Activated CD8-positive, alpha-beta memory T cell treated with anti-CD3 and anti-CD28 coated beads, Interleukin-2, amount 10 ng/mL, durations not matched to agents 7 days and 5 days (primary cell): ENCODE measurements at regions not wholly inside any gene's neighbourhood (a gene's known extent, or its start where the extent isn't known, plus 50 kb on each side); places are given as distances from the start of the nearest gene placed in this dataset.

Experiments
- ATAC-seq: fragments of 150-1000 bp; cut with Tn5 transposase; one replicate; pipeline ENCODE4 v1.10.0; 2021; ENCODE audit warnings: moderate library complexity
- CTCF ChIA-PET: fragments of 350-600 bp; sonication (Branson Sonifier 250); formaldehyde crosslinking; loops from one replicate; lab custom pipeline; 2021; ENCODE audit warnings: antibody characterized with exemption; lab: Charles Lee
- DNase-seq: peaks from one replicate; pipeline ENCODE4 v3.0.0-alpha.2; 2020
- H3K27ac Mint-ChIP-seq: one replicate; pipeline ENCODE4 v1.8.0; 2021; ENCODE audit warnings: mild to moderate bottlenecking, mixed read lengths
- H3K27me3 Mint-ChIP-seq: one replicate; pipeline ENCODE4 v1.8.0; 2021; ENCODE audit warnings: mixed read lengths
- H3K36me3 Mint-ChIP-seq: one replicate; pipeline ENCODE4 v1.8.0; 2021; ENCODE audit warnings: mild to moderate bottlenecking, mixed read lengths
- H3K4me1 Mint-ChIP-seq: one replicate; pipeline ENCODE4 v1.8.0; 2021; ENCODE audit warnings: mixed read lengths
- H3K4me3 Mint-ChIP-seq: one replicate; pipeline ENCODE4 v1.8.0; 2021; ENCODE audit warnings: mild to moderate bottlenecking, moderate library complexity, mixed read lengths
- H3K9me3 Mint-ChIP-seq: one replicate; pipeline ENCODE4 v1.8.0; 2022; ENCODE audit warnings: low read depth, mixed read lengths

- Mint-ChIP-seq H3K36me3 (no peaks in the 10 kb centered on the region), H3K27ac (no peak overlapping the region), H3K9me3 (no peaks in the 10 kb centered on the region), H3K27me3 (peaks cover 27% of the 10 kb centered on the region), H3K4me3 (no peak overlapping the region), H3K4me1 (no peaks in the 10 kb centered on the region)
- ATAC-seq (no peak), DNase-seq (no peak)
- CTCF ChIA-PET, result interaction anchor here (0.7 kb wide), 1 partner anchor 46 kb away, joined by 3 read pairs; no protein-coding TSS in a partner anchor
These were observed 92.5 kb upstream of the PTPN1 start for GRCh38 chr20:50417484-50418235.

- H3K4me3 Mint-ChIP-seq, result no peak overlapping the region
- CTCF ChIA-PET, result no interaction called here
- no peaks in the 10 kb centered on the region for H3K9me3 Mint-ChIP-seq
- no peaks in the 10 kb centered on the region for H3K4me1 Mint-ChIP-seq
- no peaks in the 10 kb centered on the region for H3K36me3 Mint-ChIP-seq
- no peak overlapping the region for H3K27ac Mint-ChIP-seq
- H3K27me3 Mint-ChIP-seq, result peaks cover 27% of the 10 kb centered on the region
- no peak for DNase-seq
- no peak for ATAC-seq
These were observed 91.1 kb upstream of the PTPN1 start for GRCh38 chr20:50418890-50419642.

GRCh38 chr20:50420380-50420779 lies 89.8 kb upstream of the PTPN1 start:
- Mint-ChIP-seq H3K9me3 (no peaks in the 10 kb centered on the region), H3K27me3 (peaks cover 29% of the 10 kb centered on the region), H3K27ac (no peak overlapping the region), H3K4me1 (no peaks in the 10 kb centered on the region), H3K36me3 (no peaks in the 10 kb centered on the region), H3K4me3 (no peak overlapping the region)
- CTCF ChIA-PET, result no interaction called here
- DNase-seq, result no peak
- ATAC-seq, result no peak

- no peak overlapping the region for H3K27ac Mint-ChIP-seq
- H3K9me3 Mint-ChIP-seq, result no peaks in the 10 kb centered on the region
- CTCF ChIA-PET, result interaction anchor here (0.7 kb wide), 1 partner anchor 112 kb away, joined by 3 read pairs; no protein-coding TSS in a partner anchor
- no peak for DNase-seq
- H3K4me3 Mint-ChIP-seq, result no peak overlapping the region
- ATAC-seq, result no peak
- H3K4me1 Mint-ChIP-seq, result no peaks in the 10 kb centered on the region
- H3K27me3 Mint-ChIP-seq, result peaks cover 33% of the 10 kb centered on the region
- no peaks in the 10 kb centered on the region for H3K36me3 Mint-ChIP-seq
These were observed 88.5 kb upstream of the PTPN1 start for GRCh38 chr20:50421356-50422340.

- no peaks in the 10 kb centered on the region for H3K4me1 Mint-ChIP-seq
- CTCF ChIA-PET, result no interaction called here
- H3K27me3 Mint-ChIP-seq, result peaks cover 39% of the 10 kb centered on the region
- no peak overlapping the region for H3K27ac Mint-ChIP-seq
- DNase-seq (no peak), ATAC-seq (no peak)
- H3K36me3 Mint-ChIP-seq, result no peaks in the 10 kb centered on the region
- H3K9me3 Mint-ChIP-seq, result no peaks in the 10 kb centered on the region
- no peak overlapping the region for H3K4me3 Mint-ChIP-seq
These were observed 86.4 kb upstream of the PTPN1 start for GRCh38 chr20:50423758-50424157.

GRCh38 chr20:50425076-50425475 lies 85.1 kb upstream of the PTPN1 start:
- Mint-ChIP-seq H3K9me3 (no peaks in the 10 kb centered on the region), H3K27me3 (peaks cover 30% of the 10 kb centered on the region), H3K36me3 (no peaks in the 10 kb centered on the region), H3K4me3 (no peak overlapping the region), H3K4me1 (no peaks in the 10 kb centered on the region), H3K27ac (no peak overlapping the region)
- ATAC-seq (no peak), DNase-seq (no peak)
- CTCF ChIA-PET, result no interaction called here

- Mint-ChIP-seq H3K27ac (no peak overlapping the region), H3K4me1 (no peaks in the 10 kb centered on the region), H3K4me3 (no peak overlapping the region), H3K36me3 (no peaks in the 10 kb centered on the region), H3K9me3 (no peaks in the 10 kb centered on the region), H3K27me3 (peaks cover 37% of the 10 kb centered on the region)
- ATAC-seq (no peak), DNase-seq (no peak)
- CTCF ChIA-PET, result interaction anchor here (0.9 kb wide), 1 partner anchor 15 kb away, joined by 3 read pairs; no protein-coding TSS in a partner anchor
These were observed 83.1 kb upstream of the PTPN1 start for GRCh38 chr20:50426866-50427718.

GRCh38 chr20:50427719-50428083 lies 82.5 kb upstream of the PTPN1 start:
- ATAC-seq (no peak), DNase-seq (no peak)
- no peak overlapping the region for H3K4me3 Mint-ChIP-seq
- no peak overlapping the region for H3K27ac Mint-ChIP-seq
- H3K4me1 Mint-ChIP-seq, result no peaks in the 10 kb centered on the region
- H3K27me3 Mint-ChIP-seq, result peaks cover 40% of the 10 kb centered on the region
- no peaks in the 10 kb centered on the region for H3K36me3 Mint-ChIP-seq
- CTCF ChIA-PET, result no interaction called here
- H3K9me3 Mint-ChIP-seq, result no peaks in the 10 kb centered on the region

GRCh38 chr20:50428097-50428828 lies 81.9 kb upstream of the PTPN1 start:
- Mint-ChIP-seq H3K27me3 (peaks cover 44% of the 10 kb centered on the region), H3K9me3 (no peaks in the 10 kb centered on the region), H3K4me3 (no peak overlapping the region), H3K27ac (no peak overlapping the region), H3K36me3 (no peaks in the 10 kb centered on the region), H3K4me1 (no peaks in the 10 kb centered on the region)
- DNase-seq (no peak), ATAC-seq (no peak)
- CTCF ChIA-PET, result no interaction called here

GRCh38 chr20:50429412-50429811 lies 80.8 kb upstream of the PTPN1 start:
- Mint-ChIP-seq H3K4me3 (no peak overlapping the region), H3K27me3 (peaks cover 34% of the 10 kb centered on the region), H3K9me3 (no peaks in the 10 kb centered on the region), H3K36me3 (no peaks in the 10 kb centered on the region), H3K4me1 (no peaks in the 10 kb centered on the region), H3K27ac (no peak overlapping the region)
- CTCF ChIA-PET, result no interaction called here
- DNase-seq, result no peak
- ATAC-seq, result no peak

- Mint-ChIP-seq H3K27me3 (peaks cover 28% of the 10 kb centered on the region), H3K4me3 (no peak overlapping the region), H3K4me1 (no peaks in the 10 kb centered on the region), H3K27ac (no peak overlapping the region), H3K36me3 (no peaks in the 10 kb centered on the region), H3K9me3 (no peaks in the 10 kb centered on the region)
- ATAC-seq, result no peak
- DNase-seq, result no peak
- CTCF ChIA-PET, result no interaction called here
These were observed 79.1 kb upstream of the PTPN1 start for GRCh38 chr20:50431066-50431450.
